ENCODE measurements at regions not wholly inside any gene's neighbourhood (a gene's known extent, or its start where the extent isn't known, plus 50 kb on each side); places are given as distances from the start of the nearest gene placed in this dataset.

DNA sequence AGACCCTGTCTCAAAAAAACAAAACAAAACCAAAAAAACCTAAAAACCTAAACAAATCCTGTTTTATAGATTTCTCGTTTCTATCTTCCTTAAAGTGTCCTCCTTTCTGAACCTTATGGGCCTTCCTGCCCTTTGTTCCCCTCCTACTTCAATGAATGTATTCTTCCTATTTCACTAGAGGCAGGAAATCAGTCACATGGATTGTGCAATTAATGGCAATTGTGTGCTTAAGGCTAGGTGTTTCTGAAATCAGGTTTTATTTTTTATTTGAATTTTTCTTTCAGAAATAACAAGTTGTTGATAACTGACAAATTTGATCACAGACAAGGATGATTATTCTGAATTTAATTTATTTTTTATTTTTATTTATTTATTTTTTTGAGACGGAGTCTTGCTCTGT is 220.6 kb upstream of the SEMA6A start:
- H3F3A ChIP-seq (ENCODE audit: control insufficient read depth, insufficient read depth) = no peaks in the 10 kb centered on the region
- TF ChIP-seq, protein P1, sequence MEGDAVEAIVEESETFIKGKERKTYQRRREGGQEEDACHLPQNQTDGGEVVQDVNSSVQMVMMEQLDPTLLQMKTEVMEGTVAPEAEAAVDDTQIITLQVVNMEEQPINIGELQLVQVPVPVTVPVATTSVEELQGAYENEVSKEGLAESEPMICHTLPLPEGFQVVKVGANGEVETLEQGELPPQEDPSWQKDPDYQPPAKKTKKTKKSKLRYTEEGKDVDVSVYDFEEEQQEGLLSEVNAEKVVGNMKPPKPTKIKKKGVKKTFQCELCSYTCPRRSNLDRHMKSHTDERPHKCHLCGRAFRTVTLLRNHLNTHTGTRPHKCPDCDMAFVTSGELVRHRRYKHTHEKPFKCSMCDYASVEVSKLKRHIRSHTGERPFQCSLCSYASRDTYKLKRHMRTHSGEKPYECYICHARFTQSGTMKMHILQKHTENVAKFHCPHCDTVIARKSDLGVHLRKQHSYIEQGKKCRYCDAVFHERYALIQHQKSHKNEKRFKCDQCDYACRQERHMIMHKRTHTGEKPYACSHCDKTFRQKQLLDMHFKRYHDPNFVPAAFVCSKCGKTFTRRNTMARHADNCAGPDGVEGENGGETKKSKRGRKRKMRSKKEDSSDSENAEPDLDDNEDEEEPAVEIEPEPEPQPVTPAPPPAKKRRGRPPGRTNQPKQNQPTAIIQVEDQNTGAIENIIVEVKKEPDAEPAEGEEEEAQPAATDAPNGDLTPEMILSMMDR (IDR thresholded peaks at IDR 0.05; ENCODE audit: low read depth, low read length, poor library complexity, severe bottlenecking) = no peak
- TF ChIP-seq EZH2phosphoT487 (IDR thresholded peaks at IDR 0.05; ENCODE audit: borderline replicate concordance, low read length) = no peak
- H3K27ac ChIP-seq (ENCODE audit: low read depth, low read length) = no peak overlapping the region
- no peaks in the 10 kb centered on the region for H3K9me2 ChIP-seq (replicated peaks; ENCODE audit: control insufficient read depth, low read length)
- no peaks in the 10 kb centered on the region for H3K36me3 ChIP-seq (ENCODE audit: control insufficient read depth, low read length)
- peaks cover under 1% of the 10 kb centered on the region; the same call in 1 of the 2 replicates for H3K9me3 ChIP-seq (ENCODE audit: control insufficient read depth, insufficient read depth, low read length)
- H3K79me2 ChIP-seq (ENCODE audit: control insufficient read depth, low read length) = no peaks in the 10 kb centered on the region
- H3K4me1 ChIP-seq (ENCODE audit: control insufficient read depth, low read length) = no peaks in the 10 kb centered on the region
- no peak overlapping the region for H3K4me3 ChIP-seq (ENCODE audit: low read length)
- H3K4me2 ChIP-seq (ENCODE audit: low read length) = no peak overlapping the region
- H3K27me3 ChIP-seq (ENCODE audit: control insufficient read depth, low read length) = no peaks in the 10 kb centered on the region
- H4K20me1 ChIP-seq (ENCODE audit: control insufficient read depth, insufficient read depth, low read depth, low read length) = no peaks in the 10 kb centered on the region

DNA sequence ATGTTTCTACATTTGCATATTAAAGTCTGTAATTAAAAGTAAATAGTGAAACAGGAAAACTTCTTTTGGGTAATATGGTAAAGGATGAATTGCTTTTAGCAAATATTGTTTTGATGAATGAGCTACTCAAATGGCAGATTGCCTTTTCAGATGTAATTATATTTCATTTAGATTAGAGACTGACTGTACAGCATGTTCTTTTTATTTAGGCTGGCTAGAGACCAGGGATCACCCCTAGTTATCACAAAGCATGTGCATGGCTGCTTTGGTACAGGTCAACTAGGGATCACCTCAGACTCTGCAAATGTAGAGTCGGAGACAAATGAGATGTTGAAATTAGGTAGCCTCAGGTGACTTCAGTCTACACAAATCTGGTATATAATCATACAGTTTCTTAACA is 214.9 kb upstream of the SEMA6A start:
- Histone ChIP-seq H3K27ac (ENCODE audit: low read depth, low read length) (no peak overlapping the region), H3K9me2 (replicated peaks; ENCODE audit: control insufficient read depth, low read length) (no peaks in the 10 kb centered on the region), H3K27me3 (ENCODE audit: control insufficient read depth, low read length) (no peaks in the 10 kb centered on the region), H3K4me1 (ENCODE audit: control insufficient read depth, low read length) (no peaks in the 10 kb centered on the region), H3K79me2 (ENCODE audit: control insufficient read depth, low read length) (no peaks in the 10 kb centered on the region), H3K4me3 (ENCODE audit: low read length) (no peak overlapping the region), H3F3A (ENCODE audit: control insufficient read depth, insufficient read depth) (no peaks in the 10 kb centered on the region), H3K4me2 (ENCODE audit: low read length) (no peak overlapping the region), H3K9me3 (ENCODE audit: control insufficient read depth, insufficient read depth, low read length) (peaks cover 4% of the 10 kb centered on the region; the same call in 1 of the 2 replicates), H4K20me1 (ENCODE audit: control insufficient read depth, insufficient read depth, low read depth, low read length) (no peaks in the 10 kb centered on the region), H3K36me3 (ENCODE audit: control insufficient read depth, low read length) (no peaks in the 10 kb centered on the region)
- TF ChIP-seq EZH2phosphoT487 (IDR thresholded peaks at IDR 0.05; ENCODE audit: borderline replicate concordance, low read length) = no peak
- TF ChIP-seq, protein P1 (IDR thresholded peaks at IDR 0.05; ENCODE audit: low read depth, low read length, poor library complexity, severe bottlenecking) = no peak

DNA sequence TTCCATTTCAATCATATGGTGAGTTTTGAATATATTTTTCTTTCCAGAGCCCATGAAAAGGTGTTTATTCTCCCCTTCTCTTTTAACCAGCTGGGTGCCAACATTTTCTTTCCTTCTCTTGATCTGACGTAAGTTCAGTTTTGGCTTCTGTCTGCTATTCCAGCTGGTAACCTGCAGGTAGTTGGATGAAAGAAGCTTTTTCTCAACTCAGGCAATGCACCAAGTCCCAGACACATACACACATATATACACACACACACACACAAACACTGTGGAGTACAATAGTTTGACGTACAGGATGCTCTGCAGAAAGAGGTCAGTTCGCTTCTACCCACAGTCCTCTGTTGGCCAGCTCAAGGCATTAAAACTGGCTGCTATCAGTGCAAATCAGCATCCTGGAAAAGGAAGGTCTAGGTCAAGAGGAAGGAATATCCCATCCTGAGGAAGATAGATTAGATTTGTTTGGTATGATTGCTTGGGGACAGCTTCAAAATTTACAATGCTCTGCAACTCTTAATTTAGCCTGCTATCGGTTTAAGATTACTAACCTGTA is 214.3 kb upstream of the SEMA6A start:
- Histone ChIP-seq H3K27me3 (ENCODE audit: control insufficient read depth, low read length) (no peaks in the 10 kb centered on the region), H3K36me3 (ENCODE audit: control insufficient read depth, low read length) (no peaks in the 10 kb centered on the region), H3K9me2 (replicated peaks; ENCODE audit: control insufficient read depth, low read length) (no peaks in the 10 kb centered on the region), H3K9me3 (ENCODE audit: control insufficient read depth, insufficient read depth, low read length) (peaks cover 4% of the 10 kb centered on the region; the same call in 1 of the 2 replicates), H3F3A (ENCODE audit: control insufficient read depth, insufficient read depth) (no peaks in the 10 kb centered on the region), H4K20me1 (ENCODE audit: control insufficient read depth, insufficient read depth, low read depth, low read length) (no peaks in the 10 kb centered on the region), H3K79me2 (ENCODE audit: control insufficient read depth, low read length) (no peaks in the 10 kb centered on the region), H3K4me1 (ENCODE audit: control insufficient read depth, low read length) (no peaks in the 10 kb centered on the region), H3K4me2 (ENCODE audit: low read length) (no peak overlapping the region), H3K4me3 (ENCODE audit: low read length) (no peak overlapping the region), H3K27ac (ENCODE audit: low read depth, low read length) (no peak overlapping the region)
- TF ChIP-seq EZH2phosphoT487 (IDR thresholded peaks at IDR 0.05; ENCODE audit: borderline replicate concordance, low read length) = no peak
- TF ChIP-seq, protein P1 (IDR thresholded peaks at IDR 0.05; ENCODE audit: low read depth, low read length, poor library complexity, severe bottlenecking) = no peak
